COLO668 (cell line): ENCODE measurements at regions not wholly inside any gene's neighbourhood (a gene's known extent, or its start where the extent isn't known, plus 50 kb on each side); places are given as distances from the start of the nearest gene placed in this dataset.

Experiments used
- DNase-seq: peaks from one replicate; lab custom pipeline; 2025; ENCODE audit not compliant: unreplicated experiment; lab: John Stamatoyannopoulos, UW

DNA sequence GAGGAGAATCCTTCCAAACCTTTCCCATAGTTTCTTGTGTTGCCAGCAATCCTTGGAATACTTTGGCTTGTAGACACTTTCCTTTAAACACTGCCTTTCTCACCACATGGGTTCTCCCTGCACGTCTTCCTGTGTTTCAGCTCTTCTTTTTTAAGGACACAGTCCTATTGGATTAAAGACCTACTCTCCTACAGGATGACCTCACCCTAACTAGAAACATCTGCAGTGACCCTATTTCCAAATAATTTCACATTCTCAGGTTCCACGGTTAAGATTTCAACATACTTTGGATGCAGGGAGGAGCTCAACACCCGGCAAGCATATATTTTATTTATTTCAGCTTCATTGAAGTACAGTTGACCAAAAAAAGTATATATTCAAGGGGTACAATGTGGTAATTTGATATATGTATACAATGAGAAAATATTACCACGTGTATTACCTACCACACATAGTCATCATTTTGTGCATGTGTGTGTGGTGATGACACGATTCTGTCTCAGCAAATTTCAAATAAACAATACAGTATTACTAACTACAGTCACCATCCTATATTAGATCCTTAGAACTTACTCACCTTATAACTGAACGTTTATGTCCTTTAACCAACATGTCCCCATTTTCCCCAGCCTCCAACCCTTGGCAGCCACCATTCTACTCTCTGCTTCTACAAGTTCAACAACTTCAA, 745.0 kb downstream of the CBLN2 start:
- DNase-seq: no peak

DNA sequence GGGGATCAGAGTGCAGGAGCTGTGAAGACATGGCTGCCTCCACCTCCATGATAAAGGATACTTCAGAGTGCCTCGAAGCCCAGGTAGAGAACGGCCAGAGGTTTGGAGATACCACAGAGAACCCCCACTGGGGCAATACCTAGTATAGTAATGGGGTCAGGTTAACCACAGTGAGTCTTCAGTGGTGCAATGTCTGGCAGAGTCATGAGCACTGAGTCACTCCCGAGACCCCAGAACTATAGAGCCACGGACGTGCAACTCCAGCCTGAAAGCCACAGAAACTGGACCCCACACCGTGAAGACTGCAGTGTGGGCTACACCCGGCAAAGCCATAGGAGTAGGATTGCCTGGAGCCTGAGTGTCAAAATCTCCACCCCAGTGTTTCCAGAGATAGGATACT, 746.6 kb downstream of the CBLN2 start:
- no peak for DNase-seq

DNA sequence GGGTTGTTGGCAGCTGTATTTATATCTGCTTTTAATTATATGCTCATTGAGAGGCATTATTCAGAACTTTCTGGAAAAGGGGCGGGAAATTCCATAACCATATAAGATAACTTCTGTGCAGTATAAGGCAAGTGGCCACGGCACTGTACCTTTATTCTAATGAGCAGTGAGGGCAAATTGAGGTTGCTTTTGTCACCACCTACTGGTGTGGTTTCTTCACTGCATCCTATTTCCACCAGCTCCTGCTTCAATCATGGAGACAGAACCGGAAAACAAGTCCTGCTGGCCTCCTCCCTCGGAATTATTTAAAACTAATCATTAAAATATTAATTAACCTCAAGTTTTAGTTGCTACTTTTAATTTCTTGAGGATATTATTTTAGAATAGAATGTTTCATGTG, 759.4 kb downstream of the CBLN2 start:
- no peak for DNase-seq

DNA sequence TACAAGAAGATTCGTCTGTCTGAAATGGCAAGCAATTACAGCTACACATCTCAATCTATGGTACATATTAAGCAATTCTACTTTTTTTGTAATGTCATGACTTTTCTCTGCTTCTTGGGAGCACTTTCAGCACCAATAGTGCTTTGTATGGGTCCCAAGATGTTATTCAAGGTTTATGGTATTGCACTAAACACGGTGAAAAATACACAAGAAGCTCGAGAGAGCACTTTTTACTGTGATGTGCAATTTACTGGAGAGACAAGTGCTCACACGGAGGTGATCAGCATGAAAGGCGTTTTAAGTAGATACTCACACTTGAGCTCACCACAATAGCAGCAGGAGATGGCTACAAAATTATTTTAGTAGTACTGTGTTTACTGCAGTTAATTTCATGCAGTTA, 783.6 kb downstream of the CBLN2 start:
- no peak for DNase-seq

DNA sequence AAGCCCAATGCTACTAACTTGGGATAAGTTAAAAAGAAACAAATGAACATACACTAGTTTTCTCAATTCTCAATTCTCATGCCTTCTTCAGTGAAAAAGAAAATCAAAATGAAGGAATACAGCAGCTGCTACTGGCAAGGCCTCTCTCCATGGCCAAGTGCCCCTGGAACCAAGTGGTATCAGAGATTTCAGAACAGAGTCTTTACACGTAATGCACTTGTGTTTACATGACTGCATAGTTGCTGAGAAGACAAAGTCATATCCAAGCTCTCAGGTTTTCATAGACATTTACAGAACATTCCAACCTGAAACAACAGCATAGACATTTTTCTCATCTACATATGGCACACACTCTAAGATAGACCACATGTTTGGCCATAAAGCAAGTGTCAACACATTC, 789.9 kb downstream of the CBLN2 start:
- no peak for DNase-seq

DNA sequence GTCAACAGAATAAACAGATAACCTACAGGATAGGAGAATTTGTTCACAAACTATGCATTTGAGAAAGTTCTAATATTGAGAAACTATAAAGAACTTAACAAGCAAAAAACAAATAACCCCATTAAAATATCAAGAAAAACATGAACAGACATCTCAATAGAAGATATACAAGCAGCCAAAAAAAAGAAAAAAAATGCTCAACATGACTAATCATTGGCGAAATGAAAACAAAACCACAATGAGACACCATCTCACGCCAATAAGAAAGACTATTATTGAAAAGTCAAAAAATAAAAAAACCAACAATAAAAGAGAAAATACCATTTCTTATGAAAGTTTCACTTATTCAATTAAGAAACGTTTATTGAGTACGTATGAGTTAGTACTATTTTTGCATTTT, 800.5 kb downstream of the CBLN2 start:
- DNase-seq: no peak

DNA sequence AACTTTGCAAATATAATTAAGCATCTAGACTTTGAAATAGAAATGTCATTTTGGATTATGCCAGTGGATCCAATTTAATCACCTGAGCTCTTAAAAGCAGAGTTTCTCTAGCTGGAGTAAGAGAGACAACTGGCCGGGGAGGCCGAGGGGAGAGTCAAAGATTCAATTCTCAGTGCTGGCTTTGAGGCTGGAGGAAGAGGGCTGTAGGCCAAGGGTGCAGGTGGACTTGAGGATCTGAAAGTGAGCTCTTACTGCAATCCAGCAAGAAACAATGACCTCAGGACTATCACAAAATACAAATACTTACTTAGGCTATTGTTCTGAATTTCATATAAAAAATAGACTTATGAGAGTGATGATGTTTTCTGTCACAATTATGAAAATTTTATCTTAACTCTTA, 814.5 kb downstream of the CBLN2 start:
- DNase-seq: no peak

DNA sequence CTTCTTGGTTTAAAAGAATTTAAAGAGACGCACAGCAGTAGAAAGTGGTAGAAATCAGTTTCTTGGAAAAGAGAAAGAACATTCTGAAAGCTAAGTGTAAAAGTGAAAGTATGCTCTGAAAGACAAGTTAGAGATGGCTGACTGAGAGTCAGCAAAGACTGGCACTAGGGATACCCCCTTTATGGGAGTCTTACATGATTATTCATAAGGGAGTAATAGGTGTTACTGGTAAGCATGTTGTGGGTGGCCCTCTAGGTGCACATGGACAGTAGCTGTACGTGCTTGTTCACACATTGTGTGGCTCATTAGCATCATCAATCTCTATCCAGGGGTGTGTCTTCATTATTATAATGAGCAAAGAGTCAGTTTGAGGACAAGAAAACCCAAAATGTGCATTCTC, 816.2 kb downstream of the CBLN2 start:
- DNase-seq: no peak

DNA sequence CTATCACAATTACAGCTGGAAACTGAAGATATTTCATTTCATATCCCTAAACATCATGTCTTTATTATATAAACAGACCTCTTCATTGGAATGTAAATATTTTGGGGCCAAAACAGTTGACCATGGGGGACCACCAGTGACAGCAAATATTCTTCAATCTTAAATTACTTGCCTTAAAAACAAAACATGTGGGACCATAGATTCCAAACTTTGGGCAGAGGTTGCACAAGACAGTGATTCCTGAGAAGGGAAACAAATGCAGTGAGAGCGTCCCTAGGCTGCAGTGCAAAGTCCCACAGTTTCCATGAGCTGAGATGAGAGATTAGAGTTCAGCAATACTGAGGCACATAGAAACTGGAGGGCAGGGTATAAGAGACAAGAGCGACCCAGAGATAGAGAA, 818.9 kb downstream of the CBLN2 start:
- DNase-seq: no peak

DNA sequence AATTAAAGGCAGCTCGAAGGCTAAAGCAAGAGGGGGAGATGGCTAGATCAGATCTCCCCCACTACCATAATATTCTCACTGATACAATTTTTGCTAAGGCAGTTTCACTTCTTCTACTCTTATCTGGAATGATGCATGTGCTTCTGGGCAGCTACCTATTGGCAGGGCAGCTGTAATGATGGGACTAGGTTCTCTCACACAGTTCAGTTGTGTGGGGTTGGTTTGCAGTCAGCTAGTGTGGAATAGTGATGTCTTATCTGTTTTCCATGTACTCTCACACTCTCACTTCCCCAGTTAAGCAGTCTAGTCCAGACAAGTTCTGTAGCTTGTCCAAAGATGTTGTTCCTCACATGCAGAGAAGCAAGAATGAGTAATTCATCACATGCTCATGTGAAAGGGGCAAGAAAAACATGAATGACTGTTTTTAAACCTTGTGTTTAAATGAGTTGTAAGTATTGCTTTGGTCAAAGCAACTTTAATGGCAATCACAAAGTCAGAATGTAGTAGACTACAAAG, 836.1 kb downstream of the CBLN2 start:
- no peak for DNase-seq

DNA sequence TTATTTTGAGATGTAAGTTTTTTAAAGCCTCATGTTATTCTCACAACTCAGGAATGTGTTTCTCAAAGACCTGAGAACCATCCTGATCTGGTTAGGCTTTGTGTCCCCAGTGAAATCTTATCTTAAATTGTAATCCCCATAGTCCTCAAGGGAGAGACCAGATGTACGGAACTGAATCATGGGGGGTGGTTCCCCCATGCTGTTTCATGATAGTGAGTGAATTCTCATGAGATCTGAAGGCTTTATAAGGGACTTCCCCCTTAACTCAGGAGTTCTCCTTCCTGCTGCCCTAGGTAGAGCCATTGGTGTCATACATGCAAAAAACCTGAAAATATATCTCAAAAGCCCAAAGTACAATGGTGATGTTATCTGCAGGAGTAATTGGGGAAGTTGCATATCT, 836.7 kb downstream of the CBLN2 start:
- no peak for DNase-seq

DNA sequence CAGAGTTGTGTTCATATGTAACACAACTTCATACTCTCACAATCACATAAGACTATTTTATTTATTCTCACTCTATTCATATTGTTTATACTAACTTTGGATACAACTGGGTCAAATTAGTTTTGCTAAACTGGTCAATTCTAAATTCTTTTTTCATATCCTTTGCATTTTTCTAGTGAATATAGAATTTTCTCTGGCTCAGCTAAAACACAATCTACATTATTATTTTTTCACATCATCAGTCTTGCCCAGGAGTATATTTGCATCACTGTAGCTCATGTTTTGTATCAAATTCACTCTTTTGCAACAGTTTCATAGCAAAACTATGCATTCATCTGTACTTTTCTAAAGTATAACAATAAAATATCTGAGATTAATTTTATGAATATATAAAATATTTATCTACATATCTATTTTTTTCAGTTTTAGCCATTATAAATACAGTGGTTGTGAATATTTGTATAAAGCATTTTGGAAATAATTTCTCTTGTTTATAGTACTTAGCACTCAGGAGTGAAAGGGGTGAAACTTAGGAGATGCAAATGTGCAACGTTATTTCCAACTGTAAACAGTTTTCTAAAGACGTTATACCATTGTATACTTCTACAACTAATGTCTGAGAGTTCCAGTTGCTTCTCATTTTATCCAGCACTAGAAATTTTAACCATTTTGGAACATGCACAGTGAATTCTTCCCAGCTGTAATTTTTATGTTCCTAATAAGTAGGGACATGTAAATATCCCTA, 854.6 kb downstream of the CBLN2 start:
- no peak for DNase-seq

DNA sequence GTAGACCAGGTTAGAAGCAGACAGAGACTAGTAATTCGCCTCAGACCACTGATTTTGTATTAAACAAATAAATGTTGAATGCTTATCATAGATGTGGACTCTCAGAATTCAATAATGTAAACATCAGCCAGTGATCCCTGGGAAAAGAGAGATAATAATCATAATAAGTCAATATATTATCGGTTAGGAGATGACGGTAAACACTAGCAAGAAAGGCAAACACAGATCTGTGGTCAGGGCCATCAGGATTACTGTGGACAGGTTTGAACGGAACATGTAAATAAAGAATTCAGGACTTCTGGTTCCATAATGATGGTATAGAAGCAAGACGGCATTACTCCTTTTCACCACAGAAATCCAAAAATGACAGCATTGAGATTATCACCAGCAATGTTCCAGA, 861.6 kb downstream of the CBLN2 start:
- DNase-seq: peak; percentile 31

DNA sequence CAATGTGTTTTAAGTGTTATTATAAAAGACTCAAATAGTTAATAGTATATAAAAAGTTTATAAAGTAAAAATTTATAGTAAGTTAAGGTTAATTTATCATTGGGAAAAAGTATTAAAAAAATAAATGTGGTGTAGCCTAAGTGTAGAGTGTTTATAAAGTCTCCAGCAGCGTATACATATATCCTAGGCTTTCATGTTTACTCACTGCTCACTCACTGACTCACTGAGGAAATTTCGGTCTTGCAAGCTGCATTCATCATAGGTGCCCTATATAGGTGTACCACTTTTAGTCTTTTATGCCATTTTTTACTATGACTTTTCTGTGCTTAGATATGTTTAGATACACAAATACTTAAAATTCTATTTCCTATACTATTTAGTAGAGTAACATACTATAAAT, 866.0 kb downstream of the CBLN2 start:
- no peak for DNase-seq

DNA sequence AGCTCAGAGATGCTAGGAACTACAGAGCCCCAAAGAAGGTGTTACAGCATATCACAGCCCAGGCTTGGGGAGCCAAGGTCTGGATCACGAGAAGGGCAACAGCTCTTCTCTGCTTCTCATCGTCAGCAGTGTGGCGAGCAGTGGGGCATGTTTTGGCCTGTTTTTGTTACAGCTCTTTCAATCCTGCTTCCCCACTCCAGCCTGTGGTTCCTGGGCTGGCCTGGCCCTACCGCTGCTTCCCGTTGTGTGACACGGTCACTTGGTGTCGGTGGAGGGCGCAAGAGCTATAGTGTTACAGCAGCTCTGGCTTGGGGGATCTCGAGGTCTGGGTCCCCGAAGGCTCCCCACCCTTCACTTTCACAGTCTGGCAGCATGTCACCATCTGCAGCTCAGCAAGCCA, 870.2 kb downstream of the CBLN2 start:
- DNase-seq: no peak

DNA sequence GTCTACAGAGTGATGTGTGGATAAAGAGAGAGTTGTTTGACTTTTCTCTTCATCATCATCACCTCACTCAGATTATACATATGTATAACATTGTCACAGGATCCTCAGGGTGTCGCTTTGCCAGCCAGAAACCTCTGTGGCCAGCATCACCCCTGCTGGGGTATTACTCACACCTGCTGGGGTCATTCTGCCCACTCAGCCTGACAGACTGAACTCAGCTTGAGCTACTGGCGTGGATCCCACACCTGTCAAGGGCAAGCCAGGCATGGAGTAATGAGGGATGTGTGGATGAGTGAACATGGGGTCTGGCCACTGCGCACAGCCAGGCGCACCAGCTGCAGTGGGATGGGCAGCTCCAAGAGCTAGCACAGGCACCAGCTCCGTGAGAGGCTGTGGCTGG, 870.6 kb downstream of the CBLN2 start:
- DNase-seq: no peak

DNA sequence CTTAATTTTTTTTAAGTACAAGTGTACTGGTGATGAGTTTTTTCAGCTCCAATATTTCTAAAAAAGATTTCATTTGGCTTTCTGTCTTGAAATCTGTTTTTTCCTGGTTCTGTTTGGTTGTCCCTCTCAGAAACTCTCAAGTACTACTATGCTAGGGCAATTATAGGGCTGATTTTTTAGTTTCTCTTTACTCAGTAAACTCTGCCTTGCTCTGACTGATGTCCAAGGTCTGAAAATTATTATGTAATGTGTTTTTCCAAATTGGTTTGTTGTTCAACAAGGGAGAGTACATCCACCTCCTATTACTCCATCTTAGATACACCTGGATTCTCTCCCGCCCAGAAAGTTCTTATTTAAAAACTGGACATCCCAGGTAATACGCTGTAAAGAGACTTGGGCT, 877.7 kb downstream of the CBLN2 start:
- no peak for DNase-seq

DNA sequence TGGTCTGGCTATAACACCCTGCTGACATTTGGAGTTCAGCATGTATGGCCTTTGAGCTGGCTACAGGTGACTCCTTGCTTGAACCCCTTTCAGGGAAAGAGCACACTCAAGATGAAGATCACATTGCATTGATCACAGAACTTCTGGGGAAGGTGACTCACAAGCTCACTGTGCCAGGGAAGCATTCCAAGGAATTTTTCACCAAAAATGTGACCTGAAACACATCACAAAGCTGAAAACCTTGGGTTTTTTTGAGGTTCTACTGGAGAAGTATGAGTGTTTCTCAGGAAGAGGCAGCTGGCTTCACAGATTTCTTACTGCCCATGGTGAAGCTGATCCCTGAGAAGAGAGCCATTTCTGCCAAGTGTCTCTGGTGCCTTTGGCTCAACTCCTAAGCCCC, 879.0 kb downstream of the CBLN2 start:
- DNase-seq: no peak

DNA sequence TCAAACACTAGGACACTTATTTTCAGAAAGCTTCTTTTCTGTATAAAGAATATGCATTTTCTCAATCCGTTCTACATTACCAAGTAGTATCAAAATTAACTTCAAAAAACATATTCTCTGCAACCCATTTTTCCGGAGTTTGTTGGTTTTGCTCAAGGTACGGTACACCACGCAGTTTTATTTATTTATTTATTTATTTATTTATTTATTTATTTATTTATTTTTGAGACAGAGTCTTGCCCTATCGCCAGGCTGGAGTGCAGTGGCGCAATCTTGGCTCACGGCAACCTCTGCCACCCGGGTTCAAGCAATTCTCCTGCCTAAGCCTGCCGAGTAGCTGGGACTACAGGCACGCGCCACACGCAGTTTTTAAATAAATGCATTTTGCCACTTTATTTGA, 900.3 kb downstream of the CBLN2 start:
- no peak for DNase-seq

DNA sequence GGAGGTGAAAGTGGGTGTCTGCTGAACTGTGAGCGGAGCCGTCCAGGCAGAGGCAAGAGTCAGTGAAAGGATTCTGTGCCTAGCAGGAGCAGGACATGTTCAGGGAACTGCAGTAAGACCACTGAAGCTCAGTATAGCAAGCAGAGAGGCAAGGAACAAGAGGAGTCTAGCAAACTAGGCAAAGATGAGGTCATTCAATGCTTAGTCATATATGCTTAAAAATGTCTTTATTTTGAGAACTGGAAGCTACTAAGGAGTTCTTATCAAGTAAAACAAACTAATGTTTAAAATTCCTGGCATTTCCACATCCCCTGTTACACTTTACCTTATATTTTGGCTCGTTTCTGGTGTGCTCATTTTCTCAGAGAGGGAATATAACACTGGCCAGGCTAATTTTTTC, 913.4 kb downstream of the CBLN2 start:
- no peak for DNase-seq

DNA sequence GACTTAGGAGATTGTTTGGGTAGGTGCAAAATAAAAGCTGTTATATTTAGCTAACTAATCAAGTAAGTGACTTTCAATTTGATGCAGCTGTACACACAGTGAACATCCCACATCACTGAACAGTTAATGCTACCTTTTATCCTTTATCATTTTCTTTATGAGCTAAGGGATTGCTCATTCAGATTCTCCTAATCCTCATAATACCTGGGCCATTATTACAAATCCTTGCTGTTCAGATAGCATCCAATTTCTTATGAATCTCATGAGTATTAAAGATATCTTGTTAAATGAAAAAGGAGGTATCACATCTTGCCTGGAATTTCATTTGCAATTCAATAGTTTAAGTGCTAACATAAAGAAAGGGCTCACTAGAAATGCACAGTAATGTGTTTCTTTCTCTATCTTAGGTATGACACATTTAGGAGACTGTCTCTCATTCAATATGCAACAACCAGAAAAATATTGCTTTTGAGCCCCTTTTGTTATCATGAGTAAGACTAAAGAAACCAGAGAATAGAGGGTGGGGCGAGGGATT, 918.5 kb downstream of the CBLN2 start:
- DNase-seq: no peak

DNA sequence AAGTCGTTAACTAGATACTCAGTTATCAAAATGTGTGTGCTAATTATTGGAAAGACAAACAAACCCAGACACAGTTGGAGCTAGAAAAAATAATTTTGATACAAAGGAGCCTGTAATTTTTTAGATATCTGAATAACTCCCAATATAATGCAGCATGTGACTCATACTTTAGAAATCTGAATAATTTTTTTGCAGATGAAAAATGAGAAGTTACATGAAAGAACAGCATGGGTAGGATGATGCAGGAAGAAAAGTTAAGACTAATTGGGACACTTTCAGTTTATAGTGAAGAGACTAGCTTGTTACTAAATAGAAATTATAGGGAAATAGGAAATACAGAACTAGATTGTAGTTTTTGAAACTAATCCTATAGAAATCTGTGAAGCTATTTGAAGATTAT, 945.8 kb downstream of the CBLN2 start:
- DNase-seq: no peak

DNA sequence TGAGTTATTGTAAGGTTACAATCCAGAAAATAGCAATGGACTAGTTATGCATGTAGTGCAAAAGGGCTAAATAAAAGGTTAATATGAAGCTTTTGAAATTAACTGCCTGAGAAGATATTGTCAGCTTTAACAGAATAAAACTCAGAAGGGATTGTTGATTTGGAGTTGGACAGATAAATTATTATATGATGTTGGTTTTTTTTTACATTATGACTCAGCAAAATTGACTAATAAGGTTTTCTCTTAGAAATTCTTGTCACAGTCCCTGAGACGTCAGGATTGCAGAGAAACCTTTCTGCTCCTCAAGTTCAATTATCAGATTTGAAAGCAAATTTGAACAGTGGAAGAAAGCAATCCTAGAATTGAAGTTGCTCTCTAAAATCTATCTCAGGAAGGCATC, 946.9 kb downstream of the CBLN2 start:
- DNase-seq: no peak
